SU-DHL-6 (cell line): ENCODE measurements at regions not wholly inside any gene's neighbourhood (a gene's known extent, or its start where the extent isn't known, plus 50 kb on each side); places are given as distances from the start of the nearest gene placed in this dataset.

ENCODE experiments used
- H2AFZ ChIP-seq: fragments of 200-600 bp; sonication (generic); 2 replicates; pipeline ENCODE4 v1.6.1; 2014; ENCODE audit warnings: low read depth, mild to moderate bottlenecking, moderate library complexity, mixed read lengths, antibody characterized with exemption, low read length; ENCODE audit not compliant: severe bottlenecking
- H3F3A ChIP-seq: fragments of 200-600 bp; shearing (Covaris generic); 2 replicates; pipeline ENCODE4 v1.6.0; 2016; ENCODE audit warnings: antibody characterized with exemption, mild to moderate bottlenecking; ENCODE audit not compliant: insufficient read depth
- H3K27ac ChIP-seq: fragments of 200-600 bp; sonication (generic); 2 replicates; pipeline ENCODE4 v1.5.1; 2016; ENCODE audit warnings: low read depth, mild to moderate bottlenecking, low read length, moderate library complexity, mixed read lengths
- H3K27me3 ChIP-seq: fragments of 200-600 bp; sonication (generic), shearing (Covaris generic); 2 replicates; pipeline ENCODE4 v1.6.0; 2014; ENCODE audit warnings: mild to moderate bottlenecking, low read length
- H3K36me3 ChIP-seq: fragments of 200-600 bp; sonication (generic); 2 replicates; pipeline ENCODE4 v1.6.1; 2014; ENCODE audit warnings: mild to moderate bottlenecking, low read length, mixed read lengths
- H3K4me2 ChIP-seq: fragments of 300-600, 200-600 bp; shearing (Covaris generic), sonication (generic); 2 replicates; pipeline ENCODE4 v1.6.0; 2014; ENCODE audit warnings: low read length, low read depth, mild to moderate bottlenecking; ENCODE audit not compliant: poor library complexity, severe bottlenecking
- H3K4me3 ChIP-seq: fragments of 200-600 bp; sonication (generic); 2 replicates; pipeline ENCODE4 v1.5.1; 2014; ENCODE audit warnings: antibody characterized with exemption, low read length, mild to moderate bottlenecking, mixed read lengths; ENCODE audit not compliant: insufficient read depth, poor library complexity, severe bottlenecking
- H3K79me2 ChIP-seq: fragments of 200-600 bp; sonication (generic); 2 replicates; pipeline ENCODE4 v1.6.1; 2014; ENCODE audit warnings: mild to moderate bottlenecking, low read length, moderate library complexity; ENCODE audit not compliant: insufficient read depth
- H3K9ac ChIP-seq: fragments of 200-600 bp; sonication (generic); 2 replicates; pipeline ENCODE4 v1.7.0; 2014; ENCODE audit warnings: mild to moderate bottlenecking, low read length
- H3K9me2 ChIP-seq: fragments of 200-600 bp; sonication (generic); replicated peaks from 2 replicates; pipeline ENCODE4 v1.6.1; 2014; ENCODE audit warnings: low read length; ENCODE audit not compliant: insufficient read depth
- H3K9me3 ChIP-seq: fragments of 200-600 bp; sonication (generic); 2 replicates; pipeline ENCODE4 v1.6.1; 2014; ENCODE audit warnings: low read length, mixed read lengths; ENCODE audit not compliant: insufficient read depth
- H4K20me1 ChIP-seq: fragments of 200-600 bp; sonication (generic); 2 replicates; pipeline ENCODE4 v1.6.1; 2014; ENCODE audit warnings: low read depth, mild to moderate bottlenecking, antibody characterized with exemption, low read length, moderate library complexity, mixed read lengths
- EZH2phosphoT487 ChIP-seq: fragments of 200-600 bp; sonication (generic), shearing (Covaris generic); conservative IDR thresholded peaks from 2 replicates; pipeline ENCODE4 v1.6.1; 2018; ENCODE audit warnings: mild to moderate bottlenecking, antibody characterized with exemption, low read length, moderate library complexity, mixed read lengths
- TF ChIP-seq, protein P1 (sequence below): fragments of 200-600 bp; sonication (generic); IDR thresholded peaks from one replicate; pipeline ENCODE4 v1.5.1; 2017; ENCODE audit warnings: antibody characterized with exemption, mild to moderate bottlenecking, low read length, moderate library complexity; ENCODE audit not compliant: insufficient read depth, poor library complexity, severe bottlenecking

DNA sequence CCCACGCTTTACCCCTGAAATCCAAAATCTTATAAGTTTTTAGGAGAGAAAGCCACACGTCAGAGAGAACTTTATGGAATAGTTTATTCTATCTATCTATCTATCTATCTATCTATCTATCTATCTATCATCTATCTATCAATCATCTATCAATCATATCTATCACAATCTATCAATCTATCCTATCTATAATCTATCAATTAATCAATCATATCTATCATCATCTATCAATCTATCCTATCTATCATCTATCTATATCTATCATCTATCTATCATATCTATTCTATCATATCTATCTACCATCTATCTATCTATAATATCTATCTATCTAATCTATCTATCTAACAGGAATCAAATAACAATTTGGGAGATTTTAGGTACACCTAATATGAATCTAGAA is 115.1 kb downstream of the FGF9 start:
- no peaks in the 10 kb centered on the region for H3K9me3 ChIP-seq
- H3K27me3 ChIP-seq, result no peaks in the 10 kb centered on the region; the same call in 1 of the 2 replicates
- H3K9ac ChIP-seq, result no peak overlapping the region
- no peak overlapping the region for H3K27ac ChIP-seq
- no peak for TF ChIP-seq EZH2phosphoT487
- H4K20me1 ChIP-seq, result no peaks in the 10 kb centered on the region
- no peaks in the 10 kb centered on the region for H3K79me2 ChIP-seq
- no peaks in the 10 kb centered on the region for H3F3A ChIP-seq
- H3K36me3 ChIP-seq, result no peaks in the 10 kb centered on the region
- H3K4me3 ChIP-seq, result no peak overlapping the region
- H3K4me2 ChIP-seq, result no peak overlapping the region
- H2AFZ ChIP-seq, result no peak overlapping the region
- H3K9me2 ChIP-seq, result no peaks in the 10 kb centered on the region

DNA sequence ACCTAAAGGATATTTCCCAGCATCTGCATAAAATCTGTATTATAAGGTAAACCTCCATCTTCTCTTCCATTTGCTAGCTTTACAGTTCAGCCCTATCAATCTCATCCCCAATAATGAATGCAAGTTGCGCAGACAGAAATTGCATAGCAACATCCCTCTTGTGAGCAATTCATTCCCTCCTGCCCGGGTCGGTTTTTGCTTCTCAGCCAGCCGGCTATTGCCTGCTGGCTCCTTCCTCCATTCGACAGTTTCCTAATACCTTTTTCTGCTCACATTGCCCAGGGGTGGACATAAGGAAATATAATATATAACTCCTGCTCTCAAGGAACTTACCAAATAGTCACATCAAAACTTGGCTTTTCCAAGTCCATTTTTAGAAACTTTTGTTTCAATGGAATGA is 125.2 kb downstream of the FGF9 start:
- no peak overlapping the region for H3K9ac ChIP-seq

DNA sequence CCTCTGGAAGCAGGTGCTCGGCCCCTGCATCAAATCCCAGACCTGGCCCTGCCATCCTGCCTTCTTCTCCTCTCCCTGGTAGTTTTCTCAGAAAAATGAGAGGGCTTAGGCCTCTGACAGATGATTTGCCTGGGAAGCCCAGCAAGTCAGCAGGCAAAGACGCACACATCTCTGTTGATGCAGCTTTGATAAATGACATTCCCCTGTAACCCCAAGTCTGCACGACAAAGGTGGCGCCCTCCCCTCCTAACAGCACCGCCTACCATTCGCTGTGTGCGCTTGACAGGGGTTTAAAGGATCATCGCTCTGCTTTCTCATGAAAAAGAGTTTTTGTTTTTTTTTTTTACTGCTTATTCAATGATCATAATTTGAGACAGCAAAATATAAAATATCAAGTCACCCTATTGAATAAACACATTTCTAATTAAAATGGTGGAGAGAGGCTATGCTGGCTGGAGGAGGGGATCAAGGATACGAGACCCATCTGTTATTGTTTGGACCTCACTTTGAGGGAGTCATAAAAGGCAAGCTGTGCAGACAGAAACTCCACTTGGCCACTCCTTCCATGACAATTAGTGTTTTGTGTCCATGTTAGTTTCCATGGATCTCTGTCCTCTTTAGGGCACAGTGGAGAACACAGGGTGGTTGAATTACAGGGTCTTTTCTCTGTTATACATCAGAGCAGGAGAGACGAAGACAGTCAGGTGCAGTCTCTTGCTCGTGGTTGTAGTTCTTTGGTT is 126.1 kb downstream of the FGF9 start:
- no peaks in the 10 kb centered on the region for H3F3A ChIP-seq
- no peak overlapping the region for H3K27ac ChIP-seq
- no peaks in the 10 kb centered on the region for H4K20me1 ChIP-seq
- no peak for TF ChIP-seq EZH2phosphoT487
- TF ChIP-seq, protein P1, sequence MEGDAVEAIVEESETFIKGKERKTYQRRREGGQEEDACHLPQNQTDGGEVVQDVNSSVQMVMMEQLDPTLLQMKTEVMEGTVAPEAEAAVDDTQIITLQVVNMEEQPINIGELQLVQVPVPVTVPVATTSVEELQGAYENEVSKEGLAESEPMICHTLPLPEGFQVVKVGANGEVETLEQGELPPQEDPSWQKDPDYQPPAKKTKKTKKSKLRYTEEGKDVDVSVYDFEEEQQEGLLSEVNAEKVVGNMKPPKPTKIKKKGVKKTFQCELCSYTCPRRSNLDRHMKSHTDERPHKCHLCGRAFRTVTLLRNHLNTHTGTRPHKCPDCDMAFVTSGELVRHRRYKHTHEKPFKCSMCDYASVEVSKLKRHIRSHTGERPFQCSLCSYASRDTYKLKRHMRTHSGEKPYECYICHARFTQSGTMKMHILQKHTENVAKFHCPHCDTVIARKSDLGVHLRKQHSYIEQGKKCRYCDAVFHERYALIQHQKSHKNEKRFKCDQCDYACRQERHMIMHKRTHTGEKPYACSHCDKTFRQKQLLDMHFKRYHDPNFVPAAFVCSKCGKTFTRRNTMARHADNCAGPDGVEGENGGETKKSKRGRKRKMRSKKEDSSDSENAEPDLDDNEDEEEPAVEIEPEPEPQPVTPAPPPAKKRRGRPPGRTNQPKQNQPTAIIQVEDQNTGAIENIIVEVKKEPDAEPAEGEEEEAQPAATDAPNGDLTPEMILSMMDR, result no peak
- no peaks in the 10 kb centered on the region for H3K79me2 ChIP-seq
- H3K4me3 ChIP-seq, result no peak overlapping the region
- H3K4me2 ChIP-seq, result no peak overlapping the region
- H3K9me3 ChIP-seq, result no peaks in the 10 kb centered on the region
- H3K9me2 ChIP-seq, result no peaks in the 10 kb centered on the region
- H3K27me3 ChIP-seq, result no peaks in the 10 kb centered on the region
- H3K36me3 ChIP-seq, result no peaks in the 10 kb centered on the region
- no peak overlapping the region for H2AFZ ChIP-seq
- no peak overlapping the region for H3K9ac ChIP-seq

More for the DNA sequence above, 125.2 kb downstream of the FGF9 start:
- Histone ChIP-seq H3K27ac (no peak overlapping the region), H3K4me3 (no peak overlapping the region), H3F3A (no peaks in the 10 kb centered on the region), H3K9me2 (no peaks in the 10 kb centered on the region), H3K27me3 (no peaks in the 10 kb centered on the region), H3K79me2 (no peaks in the 10 kb centered on the region), H2AFZ (no peak overlapping the region), H3K9me3 (no peaks in the 10 kb centered on the region), H3K36me3 (no peaks in the 10 kb centered on the region), H3K4me2 (no peak overlapping the region), H4K20me1 (no peaks in the 10 kb centered on the region)
- TF ChIP-seq, protein P1, result no peak
- TF ChIP-seq EZH2phosphoT487, result no peak

DNA sequence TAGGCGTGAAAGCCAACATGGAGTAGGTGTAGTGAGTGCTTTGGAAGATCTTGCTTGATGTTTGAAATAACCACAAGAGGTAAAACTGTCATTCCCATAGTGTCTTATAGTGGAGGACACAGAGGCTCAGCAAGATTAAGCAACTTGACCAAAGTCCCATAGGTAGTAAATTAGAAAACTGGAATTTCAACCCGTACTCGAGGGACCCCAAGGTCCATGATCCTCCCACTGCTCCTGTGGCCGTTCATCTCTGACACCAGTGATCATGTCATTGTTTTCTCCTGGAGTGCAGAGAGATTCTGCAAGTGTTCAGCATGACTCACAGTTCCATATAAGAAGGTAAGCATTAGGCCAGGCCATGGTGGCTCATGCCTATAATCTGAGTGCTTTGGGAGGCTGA is 126.9 kb downstream of the FGF9 start:
- Histone ChIP-seq H2AFZ (no peak overlapping the region), H3K9ac (no peak overlapping the region), H4K20me1 (no peaks in the 10 kb centered on the region), H3K79me2 (no peaks in the 10 kb centered on the region), H3K9me3 (no peaks in the 10 kb centered on the region), H3K36me3 (no peaks in the 10 kb centered on the region), H3K4me2 (no peak overlapping the region), H3K27me3 (no peaks in the 10 kb centered on the region), H3K9me2 (no peaks in the 10 kb centered on the region), H3K27ac (no peak overlapping the region), H3K4me3 (no peak overlapping the region), H3F3A (no peaks in the 10 kb centered on the region)
- no peak for TF ChIP-seq EZH2phosphoT487
- TF ChIP-seq, protein P1, result no peak
